ENCODE measurements at regions not wholly inside any gene's neighbourhood (a gene's known extent, or its start where the extent isn't known, plus 50 kb on each side); places are given as distances from the start of the nearest gene placed in this dataset.

GRCh38 chr5:57582578-57583070 is 100.0 kb upstream of the ACTBL2 start:
- TF ChIP-seq EP300 (IDR thresholded peaks at IDR 0.05): no peak
- TF ChIP-seq POLR2AphosphoS5 (IDR thresholded peaks at IDR 0.05): no peak
- no peak for TF ChIP-seq POLR2A (IDR thresholded peaks at IDR 0.05)
- no peak for TF ChIP-seq CTCF (IDR thresholded peaks at IDR 0.05)
- no peaks in the 10 kb centered on the region for H3K36me3 ChIP-seq
- H3K9me3 ChIP-seq: no peaks in the 10 kb centered on the region
- H3K27me3 ChIP-seq: no peaks in the 10 kb centered on the region
- no peak overlapping the region for H3K4me3 ChIP-seq
- DNase-seq (no peak), ATAC-seq (ENCODE audit: low FRiP score in 2 of 2) (no peak)
- H3K4me1 ChIP-seq: no peaks in the 10 kb centered on the region
- H3K27ac ChIP-seq: no peak overlapping the region
- WGBS, 2 donors: 84 to 87% methylated on average over 3 of the region's 3 CpGs

GRCh38 chr5:57581772-57582171 is 99.2 kb upstream of the ACTBL2 start:
- no peaks in the 10 kb centered on the region for H3K4me1 ChIP-seq
- no peaks in the 10 kb centered on the region for H3K36me3 ChIP-seq
- H3K27me3 ChIP-seq: no peaks in the 10 kb centered on the region
- H3K9me3 ChIP-seq: no peaks in the 10 kb centered on the region
- no peak for DNase-seq
- no peak for ATAC-seq (ENCODE audit: low FRiP score in 2 of 2)
- no peak for TF ChIP-seq EP300 (IDR thresholded peaks at IDR 0.05)
- TF ChIP-seq POLR2A (IDR thresholded peaks at IDR 0.05): no peak
- no peak for TF ChIP-seq CTCF (IDR thresholded peaks at IDR 0.05)
- TF ChIP-seq POLR2AphosphoS5 (IDR thresholded peaks at IDR 0.05): no peak
- no peak overlapping the region for H3K27ac ChIP-seq
- WGBS, 2 donors: 75 to 85% methylated on average over 2 of the region's 2 CpGs
- no peak overlapping the region for H3K4me3 ChIP-seq

DNA sequence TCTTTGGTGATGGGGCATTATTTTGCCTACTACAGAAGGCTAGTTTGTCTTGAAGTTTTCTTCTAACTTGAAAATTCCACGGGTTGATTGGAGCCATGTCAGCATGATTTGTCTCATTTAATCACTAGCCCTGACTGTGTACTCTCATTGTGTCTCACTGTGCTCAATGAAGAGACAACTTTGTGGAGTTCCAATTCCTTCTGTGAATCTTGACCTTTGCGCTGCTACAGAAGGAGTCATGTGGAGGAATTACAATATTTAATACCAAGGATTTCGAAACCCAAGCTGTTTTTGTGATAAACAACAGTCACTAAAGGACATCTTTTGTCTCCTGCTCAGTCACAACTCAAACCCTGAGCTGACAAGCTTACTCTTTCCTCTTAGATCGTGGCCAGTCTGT is 98.6 kb upstream of the ACTBL2 start:
- ATAC-seq (ENCODE audit: low FRiP score in 2 of 2): no peak
- H3K4me3 ChIP-seq: no peak overlapping the region
- no peak overlapping the region for H3K27ac ChIP-seq
- WGBS, 2 donors: 75 to 85% methylated on average over 4 of the region's 4 CpGs
- no peaks in the 10 kb centered on the region for H3K4me1 ChIP-seq
- H3K36me3 ChIP-seq: no peaks in the 10 kb centered on the region
- no peaks in the 10 kb centered on the region for H3K27me3 ChIP-seq
- DNase-seq: no peak
- TF ChIP-seq EP300 (IDR thresholded peaks at IDR 0.05) (no peak), POLR2AphosphoS5 (IDR thresholded peaks at IDR 0.05) (no peak), CTCF (IDR thresholded peaks at IDR 0.05) (no peak), POLR2A (IDR thresholded peaks at IDR 0.05) (no peak)
- H3K9me3 ChIP-seq: no peaks in the 10 kb centered on the region

DNA sequence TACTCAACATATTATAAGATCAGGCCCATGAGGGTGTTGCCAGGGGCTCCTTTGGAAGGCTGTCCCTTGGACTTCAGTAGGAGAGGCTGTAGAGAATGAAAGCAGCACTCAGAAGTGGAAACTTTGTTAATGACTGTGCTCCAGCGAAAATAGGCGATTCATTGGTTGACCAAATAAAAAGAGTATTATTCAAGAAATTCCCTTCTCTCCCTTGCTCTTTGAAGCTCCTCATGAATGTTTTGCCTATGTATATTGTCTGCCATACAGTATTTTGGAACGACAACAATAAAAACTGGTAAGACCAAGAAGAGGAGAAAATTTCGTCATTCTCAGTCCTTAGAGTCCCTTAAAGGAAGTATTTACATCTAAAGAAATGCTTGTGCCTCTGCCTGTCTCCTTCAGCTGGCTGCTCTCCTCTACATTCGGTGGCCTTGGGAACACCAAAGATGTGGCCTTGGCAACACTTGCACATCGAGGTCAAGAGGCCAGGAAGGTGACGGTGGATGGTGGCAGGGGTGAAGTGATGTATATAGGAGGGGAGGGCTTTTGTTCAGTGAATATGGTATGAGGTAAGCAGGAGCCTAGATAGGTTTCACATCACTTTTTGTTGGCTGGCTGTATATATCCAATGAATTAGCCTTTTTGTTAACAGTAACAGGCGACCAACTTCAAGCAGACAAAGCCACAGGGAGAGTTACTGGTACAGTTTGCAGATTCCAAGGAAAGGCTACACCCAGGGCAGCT is 95.0 kb upstream of the ACTBL2 start:
- Histone ChIP-seq H3K27ac (no peak overlapping the region), H3K4me3 (no peak overlapping the region), H3K36me3 (no peaks in the 10 kb centered on the region), H3K9me3 (no peaks in the 10 kb centered on the region), H3K4me1 (no peaks in the 10 kb centered on the region), H3K27me3 (no peaks in the 10 kb centered on the region)
- DNase-seq: no peak
- no peak for TF ChIP-seq POLR2A (IDR thresholded peaks at IDR 0.05)
- TF ChIP-seq CTCF (IDR thresholded peaks at IDR 0.05): no peak
- TF ChIP-seq POLR2AphosphoS5 (IDR thresholded peaks at IDR 0.05): no peak
- TF ChIP-seq EP300 (IDR thresholded peaks at IDR 0.05): no peak
- no peak for ATAC-seq (ENCODE audit: low FRiP score in 2 of 2)
- 74 to 79% methylated on average over 8 of the region's 8 CpGs for WGBS, 2 donors

DNA sequence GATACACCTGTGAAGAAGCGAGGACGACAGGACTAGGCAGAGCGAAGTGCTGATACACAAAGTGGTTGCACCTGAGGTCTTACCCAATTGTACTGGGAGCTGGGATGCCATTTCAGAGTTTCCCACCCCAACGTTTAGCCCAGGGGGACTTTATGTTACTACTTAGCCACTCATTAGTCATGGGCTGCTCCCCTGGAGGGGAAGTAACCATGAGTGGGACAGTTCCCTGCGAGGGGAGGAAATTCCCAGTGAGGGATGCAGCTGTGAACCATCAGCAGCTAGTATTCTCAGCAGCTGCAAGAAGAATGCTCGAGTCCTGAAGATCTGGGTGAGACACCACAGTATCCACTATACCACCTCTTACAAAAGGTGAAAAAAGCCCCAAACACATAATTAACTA is 93.7 kb upstream of the ACTBL2 start:
- no peak for ATAC-seq (ENCODE audit: low FRiP score in 2 of 2)
- no peaks in the 10 kb centered on the region for H3K27me3 ChIP-seq
- WGBS, 2 donors: 85 to 88% methylated on average over 6 of the region's 6 CpGs
- no peaks in the 10 kb centered on the region for H3K4me1 ChIP-seq
- TF ChIP-seq POLR2A (IDR thresholded peaks at IDR 0.05) (no peak), CTCF (IDR thresholded peaks at IDR 0.05) (no peak), EP300 (IDR thresholded peaks at IDR 0.05) (no peak), POLR2AphosphoS5 (IDR thresholded peaks at IDR 0.05) (no peak)
- H3K36me3 ChIP-seq: no peaks in the 10 kb centered on the region
- DNase-seq: no peak
- no peak overlapping the region for H3K27ac ChIP-seq
- no peak overlapping the region for H3K4me3 ChIP-seq
- H3K9me3 ChIP-seq: no peaks in the 10 kb centered on the region
